ENCODE measurements at regions not wholly inside any gene's neighbourhood (a gene's known extent, or its start where the extent isn't known, plus 50 kb on each side); places are given as distances from the start of the nearest gene placed in this dataset.
"Not testable (repeated sequence)": the region's sequence is repeated elsewhere in the genome, so short reads cannot be mapped to it uniquely, and the experiment has no call there.

GRCh38 chr2:160816916-160817499, 323.4 kb upstream of the RBMS1 start:
- DNase-seq: no peak

GRCh38 chr2:160820691-160821090, 327.1 kb upstream of the RBMS1 start:
- DNase-seq: no peak

- no peak for DNase-seq
Observed at GRCh38 chr2:160822006-160822405, 328.4 kb upstream of the RBMS1 start.

- no peak for DNase-seq
Observed at GRCh38 chr2:160825433-160825832, 331.8 kb upstream of the RBMS1 start.

GRCh38 chr2:160826496-160826895, 332.9 kb upstream of the RBMS1 start:
- DNase-seq: no peak

GRCh38 chr2:160828076-160828475, 332.2 kb upstream of the TANK start:
- no peak for DNase-seq

GRCh38 chr2:160832381-160832780, 327.8 kb upstream of the TANK start:
- not testable (repeated sequence) for DNase-seq

- no peak for DNase-seq
Observed at GRCh38 chr2:160835166-160835565, 325.1 kb upstream of the TANK start.

GRCh38 chr2:160836755-160837154, 323.5 kb upstream of the TANK start:
- no peak for DNase-seq

- no peak for DNase-seq
Observed at GRCh38 chr2:160837416-160837815, 322.8 kb upstream of the TANK start.

GRCh38 chr2:160838147-160838546, 322.1 kb upstream of the TANK start:
- DNase-seq: no peak

GRCh38 chr2:160838691-160839090, 321.5 kb upstream of the TANK start:
- no peak for DNase-seq

- DNase-seq: no peak
Observed at GRCh38 chr2:160842286-160842685, 317.9 kb upstream of the TANK start.

GRCh38 chr2:160859096-160859495, 301.1 kb upstream of the TANK start:
- no peak for DNase-seq

- DNase-seq: no peak
Observed at GRCh38 chr2:160862226-160862625, 298.0 kb upstream of the TANK start.

GRCh38 chr2:160868891-160869290, 291.3 kb upstream of the TANK start:
- DNase-seq: no peak

- no peak for DNase-seq
Observed at GRCh38 chr2:160869411-160869810, 290.8 kb upstream of the TANK start.

GRCh38 chr2:160870729-160871465, 289.3 kb upstream of the TANK start:
- DNase-seq: no peak

GRCh38 chr2:160871953-160872352, 288.3 kb upstream of the TANK start:
- no peak for DNase-seq

GRCh38 chr2:160876029-160876428, 284.2 kb upstream of the TANK start:
- no peak for DNase-seq

GRCh38 chr2:160876765-160877164, 283.5 kb upstream of the TANK start:
- no peak for DNase-seq

GRCh38 chr2:160878618-160879017, 281.6 kb upstream of the TANK start:
- no peak for DNase-seq

GRCh38 chr2:160882906-160883305, 277.3 kb upstream of the TANK start:
- DNase-seq: no peak

GRCh38 chr2:160884056-160884455, 276.2 kb upstream of the TANK start:
- no peak for DNase-seq

Measured in right forelimb (tissue), 1 donor.